Bronchial epithelial cell (primary cell): ENCODE measurements at regions not wholly inside any gene's neighbourhood (a gene's known extent, or its start where the extent isn't known, plus 50 kb on each side); places are given as distances from the start of the nearest gene placed in this dataset.

ENCODE experiments used
- DNase-seq: peaks from one replicate; pipeline ENCODE4 v3.0.0-alpha.2; 2010; ENCODE audit warnings: low read depth
- FAIRE-seq: peaks from 2 replicates; lab custom pipeline; 2011; peaks lifted over from hg19 to GRCh38; lab: Jason Lieb, UNC
- H3K27me3 ChIP-seq: 2 replicates; pipeline ENCODE4 v1.5.1; 2011; ENCODE audit warnings: low read length; ENCODE audit not compliant: control insufficient read depth, insufficient read depth
- H3K36me3 ChIP-seq: 2 replicates; pipeline ENCODE4 v1.5.1; 2011; ENCODE audit warnings: low read length; ENCODE audit not compliant: control insufficient read depth, insufficient read depth
- H3K4me3 ChIP-seq: 2 replicates; pipeline ENCODE4 v1.5.1; 2011; ENCODE audit warnings: mild to moderate bottlenecking, low read depth, low read length, control low read depth
- CTCF ChIP-seq: IDR thresholded peaks from 2 replicates; pipeline ENCODE4 v1.5.1; 2011; ENCODE audit warnings: mild to moderate bottlenecking, moderate library complexity, low read length, control low read depth, inconsistent platforms; ENCODE audit not compliant: insufficient read depth, severe bottlenecking

GRCh38 chr21:16742741-16743140, 770.1 kb upstream of the CXADR start:
- FAIRE-seq (no peak), DNase-seq (no peak)
- Histone ChIP-seq H3K36me3 (no peaks in the 10 kb centered on the region), H3K4me3 (no peak overlapping the region), H3K27me3 (no peaks in the 10 kb centered on the region)
- no peak for TF ChIP-seq CTCF

GRCh38 chr21:16743317-16743716, 769.5 kb upstream of the CXADR start:
- no peak for FAIRE-seq

GRCh38 chr21:16750926-16751325, 761.9 kb upstream of the CXADR start:
- Histone ChIP-seq H3K4me3 (no peak overlapping the region), H3K36me3 (no peaks in the 10 kb centered on the region), H3K27me3 (no peaks in the 10 kb centered on the region)
- no peak for FAIRE-seq
- TF ChIP-seq CTCF = no peak
- DNase-seq = no peak

More at GRCh38 chr21:16743317-16743716, 769.5 kb upstream of the CXADR start:
- Histone ChIP-seq H3K4me3 (no peak overlapping the region), H3K27me3 (no peaks in the 10 kb centered on the region), H3K36me3 (no peaks in the 10 kb centered on the region)
- no peak for TF ChIP-seq CTCF
- DNase-seq = no peak

- TF ChIP-seq CTCF = no peak
- no peak overlapping the region for H3K4me3 ChIP-seq
- H3K27me3 ChIP-seq = no peaks in the 10 kb centered on the region
- FAIRE-seq (no peak), DNase-seq (peak; percentile 28)
- no peaks in the 10 kb centered on the region for H3K36me3 ChIP-seq
These were observed 761.0 kb upstream of the CXADR start for GRCh38 chr21:16751695-16752474.

GRCh38 chr21:16752475-16752857, 760.4 kb upstream of the CXADR start:
- Histone ChIP-seq H3K27me3 (no peaks in the 10 kb centered on the region), H3K36me3 (no peaks in the 10 kb centered on the region), H3K4me3 (no peak overlapping the region)
- no peak for TF ChIP-seq CTCF
- FAIRE-seq = no peak
- no peak for DNase-seq

- Histone ChIP-seq H3K36me3 (no peaks in the 10 kb centered on the region), H3K27me3 (no peaks in the 10 kb centered on the region), H3K4me3 (no peak overlapping the region)
- FAIRE-seq = no peak
- TF ChIP-seq CTCF = no peak
- no peak for DNase-seq
These were observed 757.8 kb upstream of the CXADR start for GRCh38 chr21:16755061-16755460.
